GM23248 (cell line): ENCODE measurements at regions not wholly inside any gene's neighbourhood (a gene's known extent, or its start where the extent isn't known, plus 50 kb on each side); places are given as distances from the start of the nearest gene placed in this dataset.

Source experiments
- DNase-seq: peaks from one replicate; pipeline ENCODE4 v3.0.0-alpha.2; 2015
- H2AFZ ChIP-seq: fragments of 200-600 bp; sonication (generic); 2 replicates; pipeline ENCODE4 v1.6.1; 2016; ENCODE audit warnings: antibody characterized with exemption
- H3F3A ChIP-seq: fragments of 200-600 bp; sonication (generic); 2 replicates; pipeline ENCODE4 v1.6.1; 2016; ENCODE audit warnings: mild to moderate bottlenecking, antibody characterized with exemption, mixed run types; ENCODE audit not compliant: insufficient read depth
- H3K27ac ChIP-seq: fragments of 200-600 bp; sonication (generic); 2 replicates; pipeline ENCODE4 v1.5.1; 2016; ENCODE audit warnings: mild to moderate bottlenecking
- H3K27me3 ChIP-seq: fragments of 200-600 bp; sonication (generic); replicated peaks from 2 replicates; pipeline ENCODE4 v1.6.1; 2016; ENCODE audit warnings: mild to moderate bottlenecking; ENCODE audit not compliant: insufficient read depth
- H3K36me3 ChIP-seq: fragments of 200-600 bp; sonication (generic); 2 replicates; pipeline ENCODE4 v1.6.1; 2016; ENCODE audit warnings: low read depth, mild to moderate bottlenecking
- H3K4me1 ChIP-seq: fragments of 200-600 bp; sonication (generic); 2 replicates; pipeline ENCODE4 v1.6.1; 2016; ENCODE audit warnings: mild to moderate bottlenecking; ENCODE audit not compliant: insufficient read depth
- H3K4me2 ChIP-seq: fragments of 200-600 bp; sonication (generic); one replicate; pipeline ENCODE4 v1.6.1; 2016; ENCODE audit warnings: mild to moderate bottlenecking; ENCODE audit not compliant: unreplicated experiment
- H3K4me3 ChIP-seq: fragments of 200-600 bp; sonication (generic); 2 replicates; pipeline ENCODE4 v1.5.1; 2016; ENCODE audit warnings: mild to moderate bottlenecking
- H3K79me2 ChIP-seq: fragments of 200-600 bp; sonication (generic); 2 replicates; pipeline ENCODE4 v1.6.1; 2016; ENCODE audit warnings: mild to moderate bottlenecking; ENCODE audit not compliant: insufficient read depth
- H3K9ac ChIP-seq: fragments of 200-600 bp; sonication (generic); 2 replicates; pipeline ENCODE4 v1.6.1; 2016; ENCODE audit warnings: mild to moderate bottlenecking
- H3K9me2 ChIP-seq: fragments of 200-600 bp; sonication (generic); 2 replicates; pipeline ENCODE4 v1.6.1; 2016; ENCODE audit warnings: mixed run types, mild to moderate bottlenecking, moderate library complexity; ENCODE audit not compliant: insufficient read depth
- H3K9me3 ChIP-seq: fragments of 200-600 bp; sonication (generic); one replicate; pipeline ENCODE4 v1.6.1; 2017; ENCODE audit warnings: low read depth
- H4K20me1 ChIP-seq: fragments of 200-600 bp; sonication (generic); 2 replicates; pipeline ENCODE4 v1.6.0; 2016; ENCODE audit not compliant: insufficient read depth
- EZH2 ChIP-seq: fragments of 200-600 bp; sonication (generic); IDR thresholded peaks from 2 replicates; pipeline ENCODE4 v1.6.1; 2018; ENCODE audit warnings: antibody characterized with exemption, mild to moderate bottlenecking; ENCODE audit not compliant: insufficient read depth, poor library complexity, severe bottlenecking
- EZH2phosphoT487 ChIP-seq: fragments of 200-600 bp; sonication (generic); IDR thresholded peaks from 2 replicates; pipeline ENCODE4 v1.6.1; 2018; ENCODE audit warnings: antibody characterized with exemption, moderate library complexity, mild to moderate bottlenecking, low read depth; ENCODE audit not compliant: insufficient read depth
- WGBS, 2 experiments: methylation state at CpG; one replicate each; pipeline ENCODE4 v1.1.6; 2015 to 2017; ENCODE audit warnings: low lambda C conversion rate in 2 of 2, low coverage in 1 of 2; ENCODE audit errors: missing lambda C conversion rate in 2 of 2; 5-methylcytosine and 5-hydroxymethylcytosine counted together
- in situ Hi-C: fragments of 300-500 bp; cut with MboI; formaldehyde crosslinking; loops from 2 replicates; pipeline ENCODE4 v1.15.0; 2020

GRCh38 chr13:111401151-111401550 lies 80.7 kb downstream of the TEX29 start:
- WGBS, 2 experiments, result 22% methylated on average over 6 of the region's 6 CpGs
- H3K36me3 ChIP-seq, result no peaks in the 10 kb centered on the region

GRCh38 chr13:111401755-111402154 lies 81.3 kb downstream of the TEX29 start:
- no peak for TF ChIP-seq EZH2phosphoT487
- no peak for TF ChIP-seq EZH2
- Histone ChIP-seq H3K27ac (no peak overlapping the region), H3K9me3 (no peaks in the 10 kb centered on the region), H3K79me2 (no peaks in the 10 kb centered on the region), H3K9ac (no peak overlapping the region), H3K4me2 (no peak overlapping the region), H3F3A (no peaks in the 10 kb centered on the region), H3K36me3 (no peaks in the 10 kb centered on the region), H3K9me2 (no peaks in the 10 kb centered on the region), H2AFZ (no peak overlapping the region), H3K27me3 (peaks cover 8% of the 10 kb centered on the region), H3K4me1 (no peaks in the 10 kb centered on the region), H4K20me1 (no peaks in the 10 kb centered on the region), H3K4me3 (no peak overlapping the region)
- in situ Hi-C loops, result no loop called here
- WGBS, 2 experiments, result 54 to 55% methylated on average over 11 to 14 of the region's 14 CpGs
- DNase-seq, result no peak

More at GRCh38 chr13:111401151-111401550, 80.7 kb downstream of the TEX29 start:
- Histone ChIP-seq H3F3A (no peaks in the 10 kb centered on the region), H4K20me1 (no peaks in the 10 kb centered on the region), H3K9me2 (no peaks in the 10 kb centered on the region), H3K4me2 (no peak overlapping the region), H3K9ac (no peak overlapping the region), H3K9me3 (no peaks in the 10 kb centered on the region), H2AFZ (no peak overlapping the region), H3K4me3 (no peak overlapping the region), H3K79me2 (no peaks in the 10 kb centered on the region), H3K4me1 (no peaks in the 10 kb centered on the region), H3K27ac (no peak overlapping the region), H3K27me3 (peaks cover 8% of the 10 kb centered on the region)
- TF ChIP-seq EZH2 (no peak), EZH2phosphoT487 (no peak)
- in situ Hi-C loops, result no loop called here
- no peak for DNase-seq

GRCh38 chr13:111402441-111402840 lies 82.0 kb downstream of the TEX29 start:
- H4K20me1 ChIP-seq, result no peaks in the 10 kb centered on the region
- no peak overlapping the region for H3K4me2 ChIP-seq
- H3K9me2 ChIP-seq, result no peaks in the 10 kb centered on the region
- in situ Hi-C loops, result no loop called here
- H3K4me3 ChIP-seq, result no peak overlapping the region
- peaks cover 8% of the 10 kb centered on the region for H3K27me3 ChIP-seq
- 56 to 64% methylated on average over 15 of the region's 15 CpGs for WGBS, 2 experiments
- H3F3A ChIP-seq, result no peaks in the 10 kb centered on the region
- no peak overlapping the region for H2AFZ ChIP-seq
- TF ChIP-seq EZH2 (no peak), EZH2phosphoT487 (no peak)
- H3K27ac ChIP-seq, result no peak overlapping the region
- H3K4me1 ChIP-seq, result no peaks in the 10 kb centered on the region
- no peak overlapping the region for H3K9ac ChIP-seq
- no peaks in the 10 kb centered on the region for H3K79me2 ChIP-seq
- no peak for DNase-seq
- no peaks in the 10 kb centered on the region for H3K36me3 ChIP-seq
- no peaks in the 10 kb centered on the region for H3K9me3 ChIP-seq

GRCh38 chr13:111403266-111403665 lies 82.8 kb downstream of the TEX29 start:
- Histone ChIP-seq H3K4me2 (no peak overlapping the region), H3K27ac (no peak overlapping the region), H3K9me3 (no peaks in the 10 kb centered on the region), H3K4me1 (no peaks in the 10 kb centered on the region), H2AFZ (no peak overlapping the region), H3K27me3 (peaks cover 8% of the 10 kb centered on the region), H3K9ac (no peak overlapping the region), H3F3A (no peaks in the 10 kb centered on the region), H3K36me3 (no peaks in the 10 kb centered on the region), H3K4me3 (no peak overlapping the region), H3K79me2 (no peaks in the 10 kb centered on the region), H4K20me1 (no peaks in the 10 kb centered on the region), H3K9me2 (no peaks in the 10 kb centered on the region)
- WGBS, 2 experiments, result 44 to 48% methylated on average over 10 of the region's 10 CpGs
- no peak for DNase-seq
- in situ Hi-C loops, result no loop called here
- TF ChIP-seq EZH2phosphoT487 (no peak), EZH2 (no peak)

- Histone ChIP-seq H3K36me3 (no peaks in the 10 kb centered on the region), H3K9me3 (no peaks in the 10 kb centered on the region), H3K27ac (no peak overlapping the region), H3K4me2 (no peak overlapping the region), H3F3A (no peaks in the 10 kb centered on the region), H4K20me1 (no peaks in the 10 kb centered on the region), H3K27me3 (peaks cover 21% of the 10 kb centered on the region), H3K4me1 (no peaks in the 10 kb centered on the region), H2AFZ (no peak overlapping the region), H3K9ac (no peak overlapping the region), H3K79me2 (no peaks in the 10 kb centered on the region), H3K9me2 (no peaks in the 10 kb centered on the region), H3K4me3 (no peak overlapping the region)
- TF ChIP-seq EZH2phosphoT487 (no peak), EZH2 (no peak)
- 66 to 73% methylated on average over 12 of the region's 12 CpGs for WGBS, 2 experiments
- DNase-seq, result no peak
- in situ Hi-C loops, result no loop called here
Measured at GRCh38 chr13:111404746-111405145, 84.3 kb downstream of the TEX29 start.
